BE2C (cell line): ENCODE measurements at regions not wholly inside any gene's neighbourhood (a gene's known extent, or its start where the extent isn't known, plus 50 kb on each side); places are given as distances from the start of the nearest gene placed in this dataset.

Experiments
- DNase-seq: peaks from one replicate; pipeline ENCODE4 v3.0.0-alpha.2; 2020
- H3K27me3 ChIP-seq: fragments of 250-450 bp; sonication (Bioruptor Pico); 2 replicates; pipeline ENCODE4 v1.5.1; 2020; ENCODE audit warnings: mild to moderate bottlenecking
- H3K36me3 ChIP-seq: fragments of 250-450 bp; sonication (Bioruptor Pico); 2 replicates; pipeline ENCODE4 v1.5.1; 2020; ENCODE audit warnings: mild to moderate bottlenecking
- H3K4me1 ChIP-seq: fragments of 250-450 bp; sonication (Bioruptor Pico); 2 replicates; pipeline ENCODE4 v1.5.1; 2020
- H3K4me3 ChIP-seq: 2 replicates; pipeline ENCODE4 v1.5.1; 2011; ENCODE audit warnings: low read depth, low read length
- H3K9me3 ChIP-seq: fragments of 250-450 bp; sonication (Bioruptor Pico); 2 replicates; pipeline ENCODE4 v1.5.1; 2020
- TF ChIP-seq, protein P1 (sequence below): IDR thresholded peaks from 2 replicates; pipeline ENCODE4 v1.5.1; 2012; ENCODE audit warnings: mild to moderate bottlenecking, low read depth, low read length

- H3K9me3 ChIP-seq = no peaks in the 10 kb centered on the region
- no peaks in the 10 kb centered on the region for H3K27me3 ChIP-seq
- no peaks in the 10 kb centered on the region for H3K4me1 ChIP-seq
- TF ChIP-seq, protein P1, sequence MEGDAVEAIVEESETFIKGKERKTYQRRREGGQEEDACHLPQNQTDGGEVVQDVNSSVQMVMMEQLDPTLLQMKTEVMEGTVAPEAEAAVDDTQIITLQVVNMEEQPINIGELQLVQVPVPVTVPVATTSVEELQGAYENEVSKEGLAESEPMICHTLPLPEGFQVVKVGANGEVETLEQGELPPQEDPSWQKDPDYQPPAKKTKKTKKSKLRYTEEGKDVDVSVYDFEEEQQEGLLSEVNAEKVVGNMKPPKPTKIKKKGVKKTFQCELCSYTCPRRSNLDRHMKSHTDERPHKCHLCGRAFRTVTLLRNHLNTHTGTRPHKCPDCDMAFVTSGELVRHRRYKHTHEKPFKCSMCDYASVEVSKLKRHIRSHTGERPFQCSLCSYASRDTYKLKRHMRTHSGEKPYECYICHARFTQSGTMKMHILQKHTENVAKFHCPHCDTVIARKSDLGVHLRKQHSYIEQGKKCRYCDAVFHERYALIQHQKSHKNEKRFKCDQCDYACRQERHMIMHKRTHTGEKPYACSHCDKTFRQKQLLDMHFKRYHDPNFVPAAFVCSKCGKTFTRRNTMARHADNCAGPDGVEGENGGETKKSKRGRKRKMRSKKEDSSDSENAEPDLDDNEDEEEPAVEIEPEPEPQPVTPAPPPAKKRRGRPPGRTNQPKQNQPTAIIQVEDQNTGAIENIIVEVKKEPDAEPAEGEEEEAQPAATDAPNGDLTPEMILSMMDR = no peak
- no peak overlapping the region for H3K4me3 ChIP-seq
- no peak for DNase-seq
- H3K36me3 ChIP-seq = no peaks in the 10 kb centered on the region
These were observed 75.9 kb upstream of the TMEM164 start for GRCh38 chrX:109926743-109927662.

- no peak overlapping the region for H3K4me3 ChIP-seq
- no peaks in the 10 kb centered on the region for H3K9me3 ChIP-seq
- H3K4me1 ChIP-seq = no peaks in the 10 kb centered on the region
- DNase-seq = no peak
- H3K36me3 ChIP-seq = no peaks in the 10 kb centered on the region
- TF ChIP-seq, protein P1 = no peak
- H3K27me3 ChIP-seq = no peaks in the 10 kb centered on the region
These were observed 75.1 kb upstream of the TMEM164 start for GRCh38 chrX:109927663-109928273.

GRCh38 chrX:109928596-109929335 is 74.1 kb upstream of the TMEM164 start:
- H3K9me3 ChIP-seq = no peaks in the 10 kb centered on the region
- DNase-seq = no peak
- H3K4me3 ChIP-seq = no peak overlapping the region
- H3K27me3 ChIP-seq = no peaks in the 10 kb centered on the region
- TF ChIP-seq, protein P1 = no peak
- H3K4me1 ChIP-seq = no peaks in the 10 kb centered on the region
- no peaks in the 10 kb centered on the region for H3K36me3 ChIP-seq

- Histone ChIP-seq H3K9me3 (no peaks in the 10 kb centered on the region), H3K4me3 (no peak overlapping the region), H3K27me3 (no peaks in the 10 kb centered on the region), H3K4me1 (no peaks in the 10 kb centered on the region), H3K36me3 (no peaks in the 10 kb centered on the region)
- DNase-seq = no peak
- TF ChIP-seq, protein P1 = no peak
These were observed 71.2 kb upstream of the TMEM164 start for GRCh38 chrX:109931677-109932076.

DNA sequence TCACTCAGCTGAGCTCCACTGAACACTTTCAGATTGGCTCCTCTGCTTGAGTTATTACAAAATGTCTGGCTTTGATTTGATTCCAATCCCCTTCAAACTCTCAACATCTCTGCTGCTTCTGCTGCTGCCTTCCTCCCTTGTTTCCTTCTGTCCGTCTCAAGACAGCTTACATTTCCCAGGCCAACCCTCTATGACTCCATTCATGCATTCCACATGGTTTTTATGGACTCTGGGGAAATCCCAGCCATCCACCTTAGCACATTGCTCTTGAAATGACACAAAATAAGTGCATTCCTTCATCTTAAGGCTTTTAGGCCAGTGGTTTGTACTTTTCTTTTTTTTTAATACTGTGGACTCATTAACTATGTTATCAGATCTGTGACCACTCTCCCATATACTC is 68.5 kb upstream of the TMEM164 start:
- no peaks in the 10 kb centered on the region for H3K9me3 ChIP-seq
- H3K27me3 ChIP-seq = no peaks in the 10 kb centered on the region
- no peak for DNase-seq
- H3K4me1 ChIP-seq = no peaks in the 10 kb centered on the region
- H3K36me3 ChIP-seq = no peaks in the 10 kb centered on the region
- TF ChIP-seq, protein P1 = no peak
- H3K4me3 ChIP-seq = no peak overlapping the region

DNA sequence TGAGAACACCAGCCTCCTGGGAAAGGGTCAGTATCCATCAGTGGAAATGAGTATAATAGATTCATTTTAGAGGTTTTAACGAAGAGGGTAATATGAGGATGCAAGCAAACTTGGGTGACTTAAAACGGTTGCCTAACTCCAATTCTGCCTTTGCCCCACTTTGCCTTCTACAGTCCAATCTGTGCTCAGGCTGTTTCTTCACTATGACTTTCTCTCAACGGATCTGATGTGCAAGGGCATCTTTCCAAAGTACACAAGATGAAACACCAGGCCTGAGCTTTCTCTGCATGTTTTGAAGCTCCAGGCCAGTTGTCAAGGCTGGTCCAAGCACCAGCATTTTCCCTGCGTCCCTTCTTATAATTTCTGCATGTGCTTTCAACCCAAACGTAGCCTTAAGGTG is 68.0 kb upstream of the TMEM164 start:
- TF ChIP-seq, protein P1 = no peak
- H3K27me3 ChIP-seq = no peaks in the 10 kb centered on the region
- H3K4me1 ChIP-seq = no peaks in the 10 kb centered on the region
- H3K9me3 ChIP-seq = no peaks in the 10 kb centered on the region
- no peak for DNase-seq
- no peak overlapping the region for H3K4me3 ChIP-seq
- no peaks in the 10 kb centered on the region for H3K36me3 ChIP-seq
